ENCODE measurements at regions not wholly inside any gene's neighbourhood (a gene's known extent, or its start where the extent isn't known, plus 50 kb on each side); places are given as distances from the start of the nearest gene placed in this dataset.

DNA sequence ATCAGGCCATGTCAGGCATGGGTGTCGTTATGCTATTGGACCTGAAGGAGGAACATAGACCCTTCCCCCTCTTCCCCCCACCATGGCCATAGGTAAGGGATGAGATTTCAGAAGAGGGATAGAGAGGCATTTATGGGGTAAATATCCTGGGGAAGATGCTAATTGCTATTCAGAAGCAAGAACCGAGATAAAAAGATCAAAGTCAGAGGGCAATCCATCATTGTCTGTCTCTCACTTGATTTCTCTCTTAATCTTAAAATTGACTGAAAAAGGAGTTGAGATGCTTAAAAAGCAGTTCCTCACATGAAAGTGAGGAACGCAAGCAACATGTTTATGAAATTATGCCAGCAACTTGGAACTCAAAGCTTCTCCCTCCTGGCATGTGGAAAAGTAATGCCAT is 212.0 kb downstream of the RPAP3 start:
- TF ChIP-seq POLR2AphosphoS5 (IDR thresholded peaks at IDR 0.05; ENCODE audit: low read depth, low read length): no peak
- TF ChIP-seq TAF1 (IDR thresholded peaks at IDR 0.05; ENCODE audit: borderline replicate concordance, insufficient read depth, low read length): no peak
- TF ChIP-seq SIN3A (IDR thresholded peaks at IDR 0.05; ENCODE audit: borderline replicate concordance, insufficient read depth, low read length): no peak
- TF ChIP-seq FOXP2 (optimal IDR thresholded peaks at IDR 0.05; ENCODE audit: borderline replicate concordance, extremely low read depth, extremely low read length, insufficient read depth): no peak
